HepG2 (cell line): ENCODE measurements at regions not wholly inside any gene's neighbourhood (a gene's known extent, or its start where the extent isn't known, plus 50 kb on each side); places are given as distances from the start of the nearest gene placed in this dataset.

Experiments
- CBX5 ChIP-seq: sonication (generic); formaldehyde crosslinking; IDR thresholded peaks from 2 replicates; pipeline ENCODE4 v1.4.0; 2020; ENCODE audit warnings: missing genetic modification reagents, borderline replicate concordance
- FOXA1 ChIP-seq, 2 experiments: fragments of 450-650 bp in 1 of 2; sonication (generic) in 1 of 2; formaldehyde crosslinking in 1 of 2; IDR thresholded peaks; 2 replicates each; pipeline versions ENCODE4 v1.4.0 to v1.6.1; 2016 to 2020; ENCODE audit warnings: missing genetic modification reagents in 1 of 2
- FUBP1 ChIP-seq: sonication (generic); formaldehyde crosslinking; IDR thresholded peaks from 2 replicates; pipeline ENCODE4 v1.5.1; 2020; ENCODE audit warnings: missing genetic modification reagents, mild to moderate bottlenecking, borderline replicate concordance
- GATAD2A ChIP-seq: IDR thresholded peaks from 2 replicates; pipeline ENCODE4 v1.6.1; 2016
- HBP1 ChIP-seq: IDR thresholded peaks from 2 replicates; pipeline ENCODE4 v1.6.1; 2016; ENCODE audit warnings: low read depth, control low read depth
- IRF9 ChIP-seq: sonication (generic); formaldehyde crosslinking; IDR thresholded peaks from 2 replicates; pipeline ENCODE4 v1.8.0; 2022; ENCODE audit warnings: missing genetic modification reagents, mild to moderate bottlenecking, borderline replicate concordance
- JUND ChIP-seq: sonication (generic); formaldehyde crosslinking; IDR thresholded peaks from 2 replicates; pipeline ENCODE4 v1.8.0; 2022; ENCODE audit warnings: mild to moderate bottlenecking, missing genetic modification reagents
- NAIF1 ChIP-seq: sonication (generic); formaldehyde crosslinking; IDR thresholded peaks from 2 replicates; pipeline ENCODE4 v1.5.0; 2020; ENCODE audit warnings: mild to moderate bottlenecking, missing genetic modification reagents, borderline replicate concordance
- NR2F6 ChIP-seq, 2 experiments: IDR thresholded peaks; 2 replicates each; pipeline ENCODE4 v1.6.1; 2016; ENCODE audit warnings: antibody characterized with exemption in 1 of 2, mild to moderate bottlenecking in 1 of 2
- POLR2AphosphoS2 ChIP-seq: IDR thresholded peaks from 2 replicates; pipeline ENCODE4 v1.6.1; 2011; ENCODE audit warnings: low read depth, low read length, improper control_type of control experiment
- POLR2G ChIP-seq: fragments of 200-400 bp; formaldehyde crosslinking; IDR thresholded peaks from 2 replicates; pipeline ENCODE4 v1.6.1; 2018; ENCODE audit warnings: mild to moderate bottlenecking, low read depth, low read length, moderate library complexity
- RARA ChIP-seq: IDR thresholded peaks from 2 replicates; pipeline ENCODE4 v1.6.1; 2016; ENCODE audit warnings: missing genetic modification reagents, missing compliant biosample characterization
- SALL1 ChIP-seq: sonication (generic); formaldehyde crosslinking; IDR thresholded peaks from 2 replicates; pipeline ENCODE4 v1.8.0; 2022; ENCODE audit warnings: mild to moderate bottlenecking, missing genetic modification reagents
- SOX13 ChIP-seq, 3 experiments: fragments of 450-650 bp in 1 of 3; sonication (generic) in 1 of 3; formaldehyde crosslinking in 1 of 3; IDR thresholded peaks in 2 of 3; conservative IDR thresholded peaks in 1 of 3; 2 replicates each; pipeline versions ENCODE4 v1.5.0 to v1.6.1; 2016 to 2020; ENCODE audit warnings: antibody characterized with exemption in 1 of 3, mild to moderate bottlenecking in 1 of 3, missing compliant biosample characterization in 1 of 3, missing genetic modification reagents in 1 of 3, moderate library complexity in 1 of 3
- SSRP1 ChIP-seq: IDR thresholded peaks from 2 replicates; pipeline ENCODE4 v1.6.1; 2016; ENCODE audit warnings: control low read depth
- U2AF1 ChIP-seq: fragments of 200-400 bp; formaldehyde crosslinking; optimal IDR thresholded peaks from 2 replicates; pipeline ENCODE3; 2017; ENCODE audit warnings: mild to moderate bottlenecking, low read depth, low read length
- ZBTB34 ChIP-seq: sonication (generic); formaldehyde crosslinking; IDR thresholded peaks from 2 replicates; pipeline ENCODE4 v1.8.0; 2022; ENCODE audit warnings: mild to moderate bottlenecking, missing genetic modification reagents
- ZNF317 ChIP-seq: sonication (generic); formaldehyde crosslinking; IDR thresholded peaks from 2 replicates; pipeline ENCODE4 v1.5.0; 2020; ENCODE audit warnings: mild to moderate bottlenecking, missing genetic modification reagents
- ZNF441 ChIP-seq: sonication (generic); formaldehyde crosslinking; IDR thresholded peaks from 2 replicates; pipeline ENCODE4 v1.7.0; 2021; ENCODE audit warnings: missing genetic modification reagents, borderline replicate concordance
- ZNF597 ChIP-seq: sonication (generic); formaldehyde crosslinking; IDR thresholded peaks from 2 replicates; pipeline ENCODE4 v1.5.0; 2020; ENCODE audit warnings: missing genetic modification reagents
- ZNF605 ChIP-seq: sonication (generic); formaldehyde crosslinking; IDR thresholded peaks from 2 replicates; pipeline ENCODE4 v1.8.0; 2022; ENCODE audit warnings: mild to moderate bottlenecking, missing genetic modification reagents
- ZNF616 ChIP-seq: sonication (generic); formaldehyde crosslinking; IDR thresholded peaks from 2 replicates; pipeline ENCODE4 v1.5.0; 2020; ENCODE audit warnings: low read depth, mild to moderate bottlenecking, missing genetic modification reagents
- ZNF816 ChIP-seq: sonication (generic); formaldehyde crosslinking; IDR thresholded peaks from 2 replicates; pipeline ENCODE4 v1.8.0; 2022; ENCODE audit warnings: missing genetic modification reagents, mild to moderate bottlenecking, borderline replicate concordance

GRCh38 chr5:36373527-36374086 is 71.9 kb upstream of the RANBP3L start (continued):
- TF ChIP-seq IRF9, result peak; percentile 36; the same call in 1 of the 2 replicates
- peak; percentile 78 for TF ChIP-seq GATAD2A (CRISPR knock-in tag)
- TF ChIP-seq CBX5 (CRISPR knock-in tag), result 0 out of 2 replicates have a peak, but pooled peaks have one; percentile 88
- TF ChIP-seq ZNF317 (CRISPR knock-in tag), result 0 out of 2 replicates have a peak, but pooled peaks have one; percentile 52
- no peak for TF ChIP-seq POLR2G
- TF ChIP-seq RARA, result peak; percentile 59; the same call in 1 of the 2 replicates
- TF ChIP-seq ZNF816 (CRISPR knock-in tag), result 0 out of 2 replicates have a peak, but pooled peaks have one; percentile 35
- TF ChIP-seq NR2F6 (IDR thresholded peaks at IDR 0.05), result no peak
- peak; percentile 26; the same call in 1 of the 2 replicates for TF ChIP-seq NR2F6 (CRISPR knock-in tag; IDR thresholded peaks at IDR 0.05)
- TF ChIP-seq NAIF1 (CRISPR knock-in tag), result no peak
- TF ChIP-seq FUBP1 (CRISPR knock-in tag), result 0 out of 2 replicates have a peak, but pooled peaks have one; percentile 58
- no peak for TF ChIP-seq ZNF616 (CRISPR knock-in tag)
- TF ChIP-seq SALL1 (CRISPR knock-in tag), result peak; percentile 89
- no peak for TF ChIP-seq FOXA1 (IDR thresholded peaks at IDR 0.05)
- peak; percentile 71 for TF ChIP-seq FOXA1 (CRISPR knock-in tag; IDR thresholded peaks at IDR 0.05)
- peak; percentile 94 for TF ChIP-seq JUND (CRISPR knock-in tag)
- TF ChIP-seq HBP1, result 0 out of 2 replicates have a peak, but pooled peaks have one; percentile 49
- peak; percentile 43; the same call in 1 of the 2 replicates for TF ChIP-seq ZNF605
- TF ChIP-seq SSRP1 (CRISPR knock-in tag), result 0 out of 2 replicates have a peak, but pooled peaks have one; percentile 61
- TF ChIP-seq ZNF597 (CRISPR knock-in tag), result no peak
- TF ChIP-seq U2AF1, result no peak
- no peak for TF ChIP-seq SOX13 (IDR thresholded peaks at IDR 0.05)
- TF ChIP-seq SOX13 (CRISPR knock-in tag; conservative IDR thresholded peaks at IDR 0.05 in 1 of 2, IDR thresholded peaks at IDR 0.05 in 1 of 2), result peak in 1 of 2 experiments; percentile 27; a peak in 1 of 4 replicates
- TF ChIP-seq ZNF441 (CRISPR knock-in tag), result peak; percentile 81; the same call in 1 of the 2 replicates
- TF ChIP-seq ZBTB34 (CRISPR knock-in tag), result 0 out of 2 replicates have a peak, but pooled peaks have one; percentile 31
- TF ChIP-seq POLR2AphosphoS2, result no peak
